ENCODE measurements at regions not wholly inside any gene's neighbourhood (a gene's known extent, or its start where the extent isn't known, plus 50 kb on each side); places are given as distances from the start of the nearest gene placed in this dataset.

GRCh38 chrX:39709812-39710211 lies 387.9 kb downstream of the BCOR start:
- no peaks in the 10 kb centered on the region for H3K36me3 ChIP-seq (ENCODE audit: control insufficient read depth in 2 of 2, insufficient read depth in 1 of 2, low read length in 2 of 2)
- no peaks in the 10 kb centered on the region for H3K4me1 ChIP-seq (ENCODE audit: control insufficient read depth, insufficient read depth, low read length)
- TF ChIP-seq ZNF211 (tag by site-specific recombination; IDR thresholded peaks at IDR 0.05; ENCODE audit: low read depth) = no peak
- TF ChIP-seq GFI1B (tag by site-specific recombination; IDR thresholded peaks at IDR 0.05) = no peak
- TF ChIP-seq KLF8 (tag by site-specific recombination; IDR thresholded peaks at IDR 0.05) = no peak
- TF ChIP-seq ZNF48 (tag by site-specific recombination; IDR thresholded peaks at IDR 0.05) = no peak
- peak; percentile 59 for TF ChIP-seq SETDB1 (IDR thresholded peaks at IDR 0.05; ENCODE audit: insufficient read length, low read length)
- TF ChIP-seq ZNF645 (tag by site-specific recombination; IDR thresholded peaks at IDR 0.05) = no peak
- no peak for TF ChIP-seq ZNF610 (tag by site-specific recombination; IDR thresholded peaks at IDR 0.05; ENCODE audit: borderline replicate concordance)
- POLR2A ChIA-PET = no interaction called here
- CTCF ChIA-PET = no interaction called here
- no peaks in the 10 kb centered on the region for H3K9me3 ChIP-seq (ENCODE audit: control insufficient read depth, insufficient read depth, low read depth, low read length)
- no peak overlapping the region for H3K4me3 ChIP-seq (ENCODE audit: low read depth, low read length)
- H3K27ac ChIP-seq (ENCODE audit: extremely low read depth, low read depth, low read length) = no peak overlapping the region

- POLR2A ChIA-PET = no interaction called here
- H3K27ac ChIP-seq (ENCODE audit: extremely low read depth, low read depth, low read length) = no peak overlapping the region
- no peaks in the 10 kb centered on the region for H3K4me1 ChIP-seq (ENCODE audit: control insufficient read depth, insufficient read depth, low read length)
- no peak overlapping the region for H3K4me3 ChIP-seq (ENCODE audit: low read depth, low read length)
- CTCF ChIA-PET = no interaction called here
- TF ChIP-seq TRIM28 (IDR thresholded peaks at IDR 0.05; ENCODE audit: borderline replicate concordance, low read length) (no peak), ZNF398 (tag by site-specific recombination; IDR thresholded peaks at IDR 0.05) (no peak), BCL6B (tag by site-specific recombination; IDR thresholded peaks at IDR 0.05) (no peak), ZBTB17 (tag by site-specific recombination; IDR thresholded peaks at IDR 0.05) (no peak), ZNF366 (tag by site-specific recombination; conservative IDR thresholded peaks at IDR 0.05) (no peak), ZBTB6 (tag by site-specific recombination; IDR thresholded peaks at IDR 0.05) (no peak), ZNF692 (tag by site-specific recombination; IDR thresholded peaks at IDR 0.05) (no peak), ZNF704 (tag by site-specific recombination; IDR thresholded peaks at IDR 0.05) (no peak), ZNF843 (tag by site-specific recombination; IDR thresholded peaks at IDR 0.05) (no peak), ZNF26 (tag by site-specific recombination; IDR thresholded peaks at IDR 0.05) (no peak)
- H3K36me3 ChIP-seq (ENCODE audit: control insufficient read depth in 2 of 2, insufficient read depth in 1 of 2, low read length in 2 of 2) = no peaks in the 10 kb centered on the region
- no peaks in the 10 kb centered on the region for H3K9me3 ChIP-seq (ENCODE audit: control insufficient read depth, insufficient read depth, low read depth, low read length)
These were observed 387.0 kb downstream of the BCOR start for GRCh38 chrX:39710776-39711175.

Measured in HEK293 (cell line).